Endothelial cell (in vitro differentiated cells): ENCODE measurements at regions not wholly inside any gene's neighbourhood (a gene's known extent, or its start where the extent isn't known, plus 50 kb on each side); places are given as distances from the start of the nearest gene placed in this dataset.

Experiments
- DNase-seq: peaks from one replicate; pipeline ENCODE4 v3.0.0; 2021; ENCODE audit warnings: low spot score
- H3K27ac Mint-ChIP-seq: one replicate; pipeline ENCODE4 v1.8.0; 2021; ENCODE audit warnings: mixed read lengths, inconsistent platforms; ENCODE audit not compliant: unreplicated experiment
- H3K27me3 Mint-ChIP-seq: one replicate; pipeline ENCODE4 v1.8.0; 2021; ENCODE audit warnings: mild to moderate bottlenecking, moderate library complexity, mixed read lengths, inconsistent platforms; ENCODE audit not compliant: unreplicated experiment
- H3K36me3 Mint-ChIP-seq: one replicate; pipeline ENCODE4 v1.8.0; 2021; ENCODE audit warnings: mild to moderate bottlenecking, low read depth, mixed read lengths, inconsistent platforms; ENCODE audit not compliant: unreplicated experiment
- H3K4me1 Mint-ChIP-seq: one replicate; pipeline ENCODE4 v1.8.0; 2021; ENCODE audit warnings: mild to moderate bottlenecking, mixed read lengths, inconsistent platforms; ENCODE audit not compliant: unreplicated experiment
- H3K4me3 Mint-ChIP-seq: one replicate; pipeline ENCODE4 v1.8.0; 2021; ENCODE audit warnings: mild to moderate bottlenecking, mixed read lengths, inconsistent platforms; ENCODE audit not compliant: unreplicated experiment
- H3K9me3 Mint-ChIP-seq: one replicate; pipeline ENCODE4 v1.8.0; 2021; ENCODE audit warnings: mixed read lengths, inconsistent platforms; ENCODE audit not compliant: unreplicated experiment
- TF ChIP-seq, protein P1 (sequence below): fragments of 200-600 bp; sonication (generic); IDR thresholded peaks from one replicate; pipeline ENCODE4 v1.5.0; 2021; ENCODE audit warnings: antibody characterized with exemption; ENCODE audit not compliant: unreplicated experiment

DNA sequence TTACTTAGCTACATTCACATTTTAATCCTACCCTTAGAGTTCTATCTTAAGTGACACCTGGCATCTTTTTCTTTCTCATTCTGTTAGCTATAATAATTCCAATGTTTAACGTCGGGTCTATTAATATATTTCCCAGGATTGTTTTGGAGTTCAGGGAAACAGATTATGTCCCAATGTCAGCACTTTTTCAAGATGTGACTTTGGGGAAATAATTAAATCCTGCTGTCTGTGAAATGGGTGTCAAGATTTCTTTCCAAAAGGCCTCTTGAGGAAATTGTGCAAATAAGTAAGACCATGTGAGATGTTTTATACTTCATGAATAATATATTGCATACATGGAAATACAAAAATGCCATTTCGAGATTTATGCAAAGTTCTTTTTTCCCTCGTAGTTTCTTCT lies 887.6 kb upstream of the SEL1L start:
- no peak for DNase-seq
- H3K36me3 Mint-ChIP-seq, result no peaks in the 10 kb centered on the region
- TF ChIP-seq, protein P1, sequence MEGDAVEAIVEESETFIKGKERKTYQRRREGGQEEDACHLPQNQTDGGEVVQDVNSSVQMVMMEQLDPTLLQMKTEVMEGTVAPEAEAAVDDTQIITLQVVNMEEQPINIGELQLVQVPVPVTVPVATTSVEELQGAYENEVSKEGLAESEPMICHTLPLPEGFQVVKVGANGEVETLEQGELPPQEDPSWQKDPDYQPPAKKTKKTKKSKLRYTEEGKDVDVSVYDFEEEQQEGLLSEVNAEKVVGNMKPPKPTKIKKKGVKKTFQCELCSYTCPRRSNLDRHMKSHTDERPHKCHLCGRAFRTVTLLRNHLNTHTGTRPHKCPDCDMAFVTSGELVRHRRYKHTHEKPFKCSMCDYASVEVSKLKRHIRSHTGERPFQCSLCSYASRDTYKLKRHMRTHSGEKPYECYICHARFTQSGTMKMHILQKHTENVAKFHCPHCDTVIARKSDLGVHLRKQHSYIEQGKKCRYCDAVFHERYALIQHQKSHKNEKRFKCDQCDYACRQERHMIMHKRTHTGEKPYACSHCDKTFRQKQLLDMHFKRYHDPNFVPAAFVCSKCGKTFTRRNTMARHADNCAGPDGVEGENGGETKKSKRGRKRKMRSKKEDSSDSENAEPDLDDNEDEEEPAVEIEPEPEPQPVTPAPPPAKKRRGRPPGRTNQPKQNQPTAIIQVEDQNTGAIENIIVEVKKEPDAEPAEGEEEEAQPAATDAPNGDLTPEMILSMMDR, result no peak

DNA sequence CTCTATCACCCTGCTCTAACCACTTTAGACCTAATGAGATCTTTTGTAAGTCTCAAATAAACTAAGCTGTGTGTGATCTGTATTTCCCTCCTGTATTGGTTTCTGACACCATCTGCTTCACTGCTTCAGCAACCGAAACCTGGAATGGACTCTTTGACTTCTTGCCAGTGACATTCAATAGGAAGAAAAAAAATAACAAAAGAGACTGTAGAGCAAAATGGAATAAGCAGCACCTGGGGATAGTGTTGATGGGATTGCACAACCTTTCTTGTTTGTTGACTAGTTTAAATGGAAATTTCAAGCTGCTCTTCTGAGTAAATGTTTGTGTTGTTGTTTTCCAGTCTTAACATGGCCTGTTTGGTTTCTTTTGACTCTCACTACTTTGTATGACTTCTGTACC lies 888.6 kb upstream of the SEL1L start:
- Mint-ChIP-seq H3K4me3 (no peak overlapping the region), H3K4me1 (no peaks in the 10 kb centered on the region), H3K36me3 (no peaks in the 10 kb centered on the region), H3K27me3 (peaks cover 1% of the 10 kb centered on the region), H3K9me3 (peaks cover 21% of the 10 kb centered on the region), H3K27ac (no peak overlapping the region)
- TF ChIP-seq, protein P1, result no peak
- DNase-seq, result no peak

More for the DNA sequence above, 887.6 kb upstream of the SEL1L start:
- Mint-ChIP-seq H3K4me1 (no peaks in the 10 kb centered on the region), H3K27me3 (peaks cover 1% of the 10 kb centered on the region), H3K27ac (no peak overlapping the region), H3K9me3 (peaks cover 14% of the 10 kb centered on the region), H3K4me3 (no peak overlapping the region)

DNA sequence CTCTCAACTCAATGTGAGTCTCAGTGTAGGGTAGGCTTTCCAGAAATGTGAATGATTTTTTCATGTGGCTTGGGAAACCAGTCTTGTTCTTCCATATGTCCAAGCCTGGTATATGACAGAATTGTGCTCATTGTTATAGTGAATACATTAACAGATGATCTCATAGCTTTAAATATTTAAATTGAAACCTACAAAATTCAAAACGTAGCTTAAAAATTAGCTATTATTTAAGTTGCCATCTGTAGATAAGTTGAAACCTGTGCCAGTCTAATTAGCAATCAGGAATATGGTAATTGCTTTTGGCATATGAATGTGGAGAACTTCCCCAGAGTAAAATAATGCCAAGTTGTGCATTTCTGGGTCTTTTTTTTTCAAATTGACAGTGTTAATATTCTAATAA lies 891.6 kb upstream of the SEL1L start:
- peaks cover 5% of the 10 kb centered on the region for H3K27me3 Mint-ChIP-seq
- TF ChIP-seq, protein P1, result no peak
- no peak overlapping the region for H3K4me3 Mint-ChIP-seq

DNA sequence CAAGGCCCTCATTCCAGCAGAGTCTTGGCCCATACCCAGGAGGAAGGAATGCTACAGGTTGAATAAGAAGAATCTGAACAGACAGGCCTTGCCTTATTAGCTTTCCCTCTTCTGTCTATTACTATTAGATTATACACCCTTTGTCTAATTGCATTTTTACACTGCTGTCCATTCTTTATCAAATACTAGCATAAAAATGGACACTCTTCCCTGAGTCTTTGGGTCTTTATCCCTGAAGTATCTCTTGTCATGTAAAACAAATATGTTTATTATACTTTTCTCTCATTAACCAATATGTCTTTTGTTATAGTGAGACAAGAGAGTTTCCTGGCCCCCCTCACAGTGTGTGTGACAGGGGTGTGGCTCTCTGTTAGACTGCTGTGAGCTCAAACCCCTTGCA lies 897.4 kb upstream of the SEL1L start:
- no peaks in the 10 kb centered on the region for H3K36me3 Mint-ChIP-seq
- H3K4me1 Mint-ChIP-seq, result no peaks in the 10 kb centered on the region
- H3K9me3 Mint-ChIP-seq, result peaks cover 26% of the 10 kb centered on the region
- DNase-seq, result no peak
- H3K27ac Mint-ChIP-seq, result no peak overlapping the region
- H3K4me3 Mint-ChIP-seq, result no peak overlapping the region
- peaks cover 5% of the 10 kb centered on the region for H3K27me3 Mint-ChIP-seq
- TF ChIP-seq, protein P1, result no peak

More for the DNA sequence above, 891.6 kb upstream of the SEL1L start:
- H3K36me3 Mint-ChIP-seq, result no peaks in the 10 kb centered on the region
- H3K9me3 Mint-ChIP-seq, result peaks cover 26% of the 10 kb centered on the region
- H3K27ac Mint-ChIP-seq, result no peak overlapping the region
- no peaks in the 10 kb centered on the region for H3K4me1 Mint-ChIP-seq
- no peak for DNase-seq

DNA sequence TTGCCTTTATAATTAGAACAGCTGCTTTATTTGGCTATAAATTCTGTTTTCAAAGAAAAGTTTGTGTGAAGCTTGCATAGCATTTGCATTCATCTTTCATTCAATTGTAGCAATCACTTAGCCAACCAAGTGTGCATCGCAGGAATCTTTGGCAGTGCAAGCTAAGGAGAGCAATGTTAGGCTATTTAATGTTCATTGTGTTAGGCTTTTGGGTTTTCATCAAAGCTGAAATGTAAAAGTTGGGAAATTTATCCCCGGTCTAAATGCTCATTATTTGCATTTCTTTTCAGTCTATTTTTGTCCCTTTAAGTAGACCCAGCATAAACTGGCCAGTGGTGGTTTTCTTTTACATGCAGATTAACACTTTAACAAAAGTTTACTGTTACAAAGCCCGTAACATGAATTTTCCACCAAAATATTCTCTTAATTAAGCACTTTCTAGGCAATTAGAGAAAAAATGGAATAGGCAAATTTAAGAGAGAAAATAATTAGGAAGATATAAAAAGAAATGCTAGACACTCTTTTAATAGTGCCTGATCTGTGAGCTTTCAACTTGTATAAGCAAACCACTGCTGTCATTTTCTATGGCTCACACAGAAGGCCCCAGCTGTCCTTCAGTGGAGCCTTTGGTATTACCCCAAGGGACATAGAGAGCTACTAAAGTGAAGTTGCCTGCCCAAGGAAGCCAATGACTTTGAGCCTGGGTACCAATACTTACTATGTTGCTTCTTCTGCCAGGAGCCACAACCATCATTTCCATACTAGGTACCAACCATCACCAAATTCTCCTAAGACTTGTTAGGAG lies 898.9 kb upstream of the SEL1L start:
- no peaks in the 10 kb centered on the region for H3K36me3 Mint-ChIP-seq
- no peak for DNase-seq
- peaks cover 3% of the 10 kb centered on the region for H3K27me3 Mint-ChIP-seq
- no peak overlapping the region for H3K27ac Mint-ChIP-seq
- no peaks in the 10 kb centered on the region for H3K4me1 Mint-ChIP-seq
- no peak overlapping the region for H3K4me3 Mint-ChIP-seq
- TF ChIP-seq, protein P1, result no peak
- peaks cover 17% of the 10 kb centered on the region for H3K9me3 Mint-ChIP-seq
